Body of pancreas (tissue), 4 donors: ENCODE measurements at regions not wholly inside any gene's neighbourhood (a gene's known extent, or its start where the extent isn't known, plus 50 kb on each side); places are given as distances from the start of the nearest gene placed in this dataset.

ENCODE experiments used
- ATAC-seq: fragments of 150-250 bp; one replicate; pipeline ENCODE4 v1.9.1; 2016
- DNase-seq, 4 donors: peaks; one replicate each; pipeline ENCODE4 v3.0.0-alpha.2; 2019
- H3K27ac ChIP-seq, 4 donors: fragments of 200-600 bp; sonication (generic); 1 replicate in 3 of 4; 2 replicates in 1 of 4; pipeline versions ENCODE4 v1.5.1 to v1.6.1; 2016 to 2019; ENCODE audit warnings: mild to moderate bottlenecking in 1 of 4, mixed read lengths in 1 of 4, moderate library complexity in 1 of 4
- H3K27me3 ChIP-seq, 2 donors: fragments of 200-600 bp; sonication (generic); one replicate each; pipeline ENCODE4 v1.6.0; 2016; ENCODE audit warnings: mild to moderate bottlenecking in 1 of 2
- H3K36me3 ChIP-seq, 2 donors: fragments of 200-600 bp; sonication (generic); replicated peaks in 1 of 2; 2 replicates each; pipeline ENCODE4 v1.5.1; 2016; ENCODE audit warnings: low read depth in 2 of 2; ENCODE audit not compliant: insufficient read depth in 1 of 2
- H3K4me1 ChIP-seq: fragments of 200-600 bp; sonication (generic); one replicate; pipeline ENCODE4 v1.6.0; 2016
- H3K4me3 ChIP-seq, 2 donors: fragments of 200-600 bp; sonication (generic); 1 replicate in 1 of 2; 2 replicates in 1 of 2; pipeline ENCODE4 v1.5.1; 2016 to 2019
- H3K9me3 ChIP-seq, 3 donors: fragments of 200-600 bp; sonication (generic); 1 replicate in 2 of 3; 2 replicates in 1 of 3; pipeline ENCODE4 v1.5.1; 2016
- CTCF ChIP-seq, 7 experiments: fragments of 450-650 bp in 4 of 7; fragments of 200-600 bp in 3 of 7; sonication (generic) in 3 of 7; IDR thresholded peaks; one replicate each; pipeline ENCODE4 v1.5.1; 2016 to 2019; ENCODE audit warnings: antibody characterized with exemption in 7 of 7
- POLR2A ChIP-seq, 3 donors: fragments of 450-650 bp; IDR thresholded peaks; one replicate each; pipeline ENCODE4 v1.6.1; 2016; ENCODE audit warnings: antibody characterized with exemption in 3 of 3, mild to moderate bottlenecking in 2 of 3
- WGBS, 2 donors: methylation state at CpG; one replicate each; pipeline ENCODE4 v1.1.5; 2017; 5-methylcytosine and 5-hydroxymethylcytosine counted together
- intact Hi-C: fragments of 100-400 bp; cut with DNase I; formaldehyde crosslinking; loops from one replicate; pipeline ENCODE4 v1.15.1; 2023

GRCh38 chr2:194320520-194320919 is 1336.5 kb upstream of the SLC39A10 start:
- Histone ChIP-seq H3K4me3 (no peak overlapping the region), H3K27me3 (no peaks in the 10 kb centered on the region), H3K9me3 (no peaks in the 10 kb centered on the region), H3K4me1 (no peaks in the 10 kb centered on the region), H3K36me3 (no peaks in the 10 kb centered on the region), H3K27ac (no peak overlapping the region)
- TF ChIP-seq POLR2A (IDR thresholded peaks at IDR 0.05) (no peak), CTCF (IDR thresholded peaks at IDR 0.05) (no peak)
- no peak for DNase-seq
- ATAC-seq = no peak
- WGBS, 2 donors = 38 to 39% methylated on average over 2 of the region's 2 CpGs
- intact Hi-C loops = no loop called here

- H3K27ac ChIP-seq = no peak overlapping the region
- 69 to 75% methylated on average over 4 of the region's 4 CpGs for WGBS, 2 donors
- TF ChIP-seq POLR2A (IDR thresholded peaks at IDR 0.05) (no peak), CTCF (IDR thresholded peaks at IDR 0.05) (no peak)
- no peaks in the 10 kb centered on the region for H3K9me3 ChIP-seq
- DNase-seq (no peak), ATAC-seq (no peak)
- intact Hi-C loops = no loop called here
- H3K4me3 ChIP-seq = no peak overlapping the region
- no peaks in the 10 kb centered on the region for H3K27me3 ChIP-seq
- H3K4me1 ChIP-seq = no peaks in the 10 kb centered on the region
- H3K36me3 ChIP-seq = no peaks in the 10 kb centered on the region
Measured at GRCh38 chr2:194319222-194319992, 1337.6 kb upstream of the SLC39A10 start.

- no peaks in the 10 kb centered on the region for H3K36me3 ChIP-seq
- no peak overlapping the region for H3K4me3 ChIP-seq
- TF ChIP-seq CTCF (IDR thresholded peaks at IDR 0.05) (no peak), POLR2A (IDR thresholded peaks at IDR 0.05) (no peak)
- no peak for DNase-seq
- no peaks in the 10 kb centered on the region for H3K27me3 ChIP-seq
- H3K27ac ChIP-seq = no peak overlapping the region
- intact Hi-C loops = no loop called here
- no peak for ATAC-seq
- WGBS, 2 donors = 75 to 84% methylated on average over 3 of the region's 3 CpGs
- no peaks in the 10 kb centered on the region for H3K9me3 ChIP-seq
- H3K4me1 ChIP-seq = no peaks in the 10 kb centered on the region
Measured at GRCh38 chr2:194314042-194314441, 1343.0 kb upstream of the SLC39A10 start.

GRCh38 chr2:194304191-194304590 is 1352.8 kb upstream of the SLC39A10 start:
- TF ChIP-seq CTCF (IDR thresholded peaks at IDR 0.05) (no peak), POLR2A (IDR thresholded peaks at IDR 0.05) (no peak)

GRCh38 chr2:194301946-194302345 is 1355.1 kb upstream of the SLC39A10 start:
- no peak for ATAC-seq
- TF ChIP-seq POLR2A (IDR thresholded peaks at IDR 0.05) (no peak), CTCF (IDR thresholded peaks at IDR 0.05) (no peak)

More at GRCh38 chr2:194304191-194304590, 1352.8 kb upstream of the SLC39A10 start:
- intact Hi-C loops = no loop called here
- no peak for DNase-seq
- no peak for ATAC-seq
- Histone ChIP-seq H3K27me3 (no peaks in the 10 kb centered on the region), H3K9me3 (no peaks in the 10 kb centered on the region), H3K36me3 (no peaks in the 10 kb centered on the region), H3K4me3 (no peak overlapping the region), H3K27ac (no peak overlapping the region), H3K4me1 (no peaks in the 10 kb centered on the region)

More at GRCh38 chr2:194301946-194302345, 1355.1 kb upstream of the SLC39A10 start:
- Histone ChIP-seq H3K4me3 (no peak overlapping the region), H3K27me3 (no peaks in the 10 kb centered on the region), H3K27ac (no peak overlapping the region), H3K36me3 (no peaks in the 10 kb centered on the region), H3K9me3 (no peaks in the 10 kb centered on the region), H3K4me1 (no peaks in the 10 kb centered on the region)
- no peak for DNase-seq
- intact Hi-C loops = no loop called here
